ENCODE measurements at regions not wholly inside any gene's neighbourhood (a gene's known extent, or its start where the extent isn't known, plus 50 kb on each side); places are given as distances from the start of the nearest gene placed in this dataset.

DNA sequence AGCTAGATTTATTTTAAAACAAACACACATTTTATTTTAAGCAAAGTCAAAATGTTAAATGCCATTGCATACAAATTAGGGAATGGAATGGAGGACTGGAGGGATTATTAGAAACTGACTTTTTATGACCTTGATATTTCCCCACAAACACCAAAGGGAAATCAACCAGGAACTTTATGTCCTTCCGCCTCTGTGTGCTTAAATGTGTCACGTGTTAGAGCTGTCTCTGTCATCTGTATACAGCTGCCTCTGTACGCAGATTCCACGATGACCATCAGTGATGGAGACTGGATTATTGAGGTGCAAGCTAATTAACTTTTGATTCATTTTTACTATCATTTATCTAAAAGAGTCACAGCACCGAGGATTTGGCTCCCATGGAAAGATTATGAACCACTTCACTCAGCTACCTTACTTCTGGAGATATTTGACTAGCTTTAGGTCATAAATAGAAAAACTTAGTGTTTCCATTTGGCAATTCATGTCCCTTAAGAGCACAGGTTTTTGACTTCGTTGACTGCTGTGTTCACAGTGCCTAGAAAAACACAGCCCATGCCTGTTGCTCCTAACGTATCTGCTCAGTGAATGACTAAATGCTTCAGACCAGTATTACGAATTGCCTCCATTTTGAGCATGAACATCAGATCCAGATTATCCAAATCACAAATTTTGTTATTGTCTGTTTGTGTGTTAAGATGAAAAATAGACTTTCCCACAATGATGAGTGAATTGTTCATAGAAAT, 1048.1 kb downstream of the MCTP2 start:
- ATAC-seq (no peak), DNase-seq (ENCODE audit: low spot score) (no peak), FAIRE-seq (no peak)
- Histone ChIP-seq H3K4me1 (ENCODE audit: insufficient read depth, low read length) (no peaks in the 10 kb centered on the region), H3K4me2 (ENCODE audit: low read depth, low read length) (no peak overlapping the region), H3K9ac (ENCODE audit: insufficient read depth, low read depth, low read length) (no peak overlapping the region), H3K4me3 (replicated peaks in 1 of 3; ENCODE audit: insufficient read depth in 1 of 3, low read depth in 2 of 3, low read length in 3 of 3) (no peak overlapping the region), H3K36me3 (replicated peaks in 1 of 2; ENCODE audit: control insufficient read depth in 1 of 2, insufficient read depth in 2 of 2, low read length in 2 of 2) (no peaks in the 10 kb centered on the region), H4K20me1 (ENCODE audit: insufficient read depth, low read length) (no peaks in the 10 kb centered on the region), H3K27ac (ENCODE audit: extremely low read length, insufficient read depth, low read length) (no peak overlapping the region), H3K79me2 (ENCODE audit: insufficient read depth, low read length) (no peaks in the 10 kb centered on the region), H3K27me3 (ENCODE audit: control insufficient read depth in 1 of 2, insufficient read depth in 2 of 2, low read length in 2 of 2) (no peaks in the 10 kb centered on the region; a peak in 1 of 5 replicates), H2AFZ (ENCODE audit: low read length) (no peak overlapping the region), H3K9me3 (ENCODE audit: low read length) (peaks cover 15% of the 10 kb centered on the region; the same call in 1 of the 2 replicates)
- ChIA-PET CTCF (ENCODE audit: low intra/inter-chr PET ratio, low total read pairs) (no interaction called here), POLR2A (no interaction called here)
- in situ Hi-C loops (cut with HindIII; ENCODE audit: extremely low pct_ligation_motif_present, low pct_unique_long_range_greater_than_20kb) = no loop called here
- intact Hi-C loops (cut with micrococcal nuclease; ENCODE audit: unreplicated experiment) = no loop called here
- BruUV-seq (replicated peaks) = no TSS peak
- WGBS (ENCODE audit: low lambda C conversion rate) = 20% methylated on average over 8 of the region's 8 CpGs
- TF ChIP-seq, protein P1, sequence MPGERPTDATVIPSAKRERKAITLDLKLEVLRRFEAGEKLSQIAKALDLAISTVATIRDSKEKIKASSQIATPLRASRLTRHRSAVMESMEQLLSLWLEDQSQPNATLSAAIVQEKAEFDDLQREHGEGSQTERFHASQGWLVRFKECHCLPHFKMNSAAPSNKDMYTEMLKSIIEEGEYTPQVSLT (CRISPR knock-in tag; IDR thresholded peaks at IDR 0.05; ENCODE audit: borderline replicate concordance, low read depth) = no peak
- TF ChIP-seq EHMT2 (IDR thresholded peaks at IDR 0.05; ENCODE audit: borderline replicate concordance, low read depth, low read length) (no peak), ZNF142 (CRISPR knock-in tag; IDR thresholded peaks at IDR 0.05) (no peak), ZNF615 (CRISPR knock-in tag; IDR thresholded peaks at IDR 0.05; ENCODE audit: borderline replicate concordance) (no peak), SRSF9 (IDR thresholded peaks at IDR 0.05; ENCODE audit: borderline replicate concordance, insufficient read depth, low read depth, low read length, poor library complexity, severe bottlenecking) (no peak), HOXA3 (CRISPR knock-in tag; IDR thresholded peaks at IDR 0.05) (no peak), ZNF431 (CRISPR knock-in tag; IDR thresholded peaks at IDR 0.05; ENCODE audit: borderline replicate concordance, low read depth) (no peak), MLX (CRISPR knock-in tag; IDR thresholded peaks at IDR 0.05) (no peak), CEBPB (IDR thresholded peaks at IDR 0.05; ENCODE audit: borderline replicate concordance, low read depth, low read length) (no peak), ZNF451 (CRISPR knock-in tag; IDR thresholded peaks at IDR 0.05) (no peak)
- TF ChIP-seq, protein P2, sequence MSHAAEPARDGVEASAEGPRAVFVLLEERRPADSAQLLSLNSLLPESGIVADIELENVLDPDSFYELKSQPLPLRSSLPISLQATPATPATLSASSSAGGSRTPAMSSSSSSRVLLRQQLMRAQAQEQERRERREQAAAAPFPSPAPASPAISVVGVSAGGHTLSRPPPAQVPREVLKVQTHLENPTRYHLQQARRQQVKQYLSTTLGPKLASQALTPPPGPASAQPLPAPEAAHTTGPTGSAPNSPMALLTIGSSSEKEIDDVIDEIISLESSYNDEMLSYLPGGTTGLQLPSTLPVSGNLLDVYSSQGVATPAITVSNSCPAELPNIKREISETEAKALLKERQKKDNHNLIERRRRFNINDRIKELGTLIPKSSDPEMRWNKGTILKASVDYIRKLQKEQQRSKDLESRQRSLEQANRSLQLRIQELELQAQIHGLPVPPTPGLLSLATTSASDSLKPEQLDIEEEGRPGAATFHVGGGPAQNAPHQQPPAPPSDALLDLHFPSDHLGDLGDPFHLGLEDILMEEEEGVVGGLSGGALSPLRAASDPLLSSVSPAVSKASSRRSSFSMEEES (CRISPR knock-in tag; IDR thresholded peaks at IDR 0.05) = no peak
